Activated naive CD4-positive, alpha-beta T cell treated with anti-CD3 and anti-CD28 coated beads, Interleukin-2, amount 50 U/mL, for 16 hours (primary cell): ENCODE measurements at regions not wholly inside any gene's neighbourhood (a gene's known extent, or its start where the extent isn't known, plus 50 kb on each side); places are given as distances from the start of the nearest gene placed in this dataset.
"Not testable (repeated sequence)": the region's sequence is repeated elsewhere in the genome, so short reads cannot be mapped to it uniquely, and the experiment has no call there.

Experiments used
- DNase-seq: peaks from one replicate; pipeline ENCODE4 v3.0.0-alpha.2; 2020

DNA sequence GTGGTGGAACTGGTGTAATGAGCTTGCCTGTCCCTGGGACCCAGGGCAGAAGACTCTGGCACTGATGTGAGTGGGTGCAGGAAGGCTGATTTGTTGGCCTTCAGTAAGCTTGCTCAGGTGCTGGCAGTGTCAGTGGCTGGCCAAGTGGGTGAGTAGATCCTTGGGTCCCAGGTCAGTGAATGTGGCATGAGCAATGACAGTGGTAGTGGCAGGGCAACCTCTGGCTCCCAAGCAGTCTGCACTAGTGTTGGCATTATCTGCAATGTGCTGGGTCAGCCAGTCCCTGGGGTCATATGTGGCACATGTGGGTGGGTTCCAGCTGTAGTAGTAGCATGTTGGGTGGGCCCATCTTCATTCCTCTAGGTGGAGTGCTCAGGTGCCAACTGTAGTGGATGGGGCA, 640.9 kb upstream of the GRM3 start:
- no peak for DNase-seq

DNA sequence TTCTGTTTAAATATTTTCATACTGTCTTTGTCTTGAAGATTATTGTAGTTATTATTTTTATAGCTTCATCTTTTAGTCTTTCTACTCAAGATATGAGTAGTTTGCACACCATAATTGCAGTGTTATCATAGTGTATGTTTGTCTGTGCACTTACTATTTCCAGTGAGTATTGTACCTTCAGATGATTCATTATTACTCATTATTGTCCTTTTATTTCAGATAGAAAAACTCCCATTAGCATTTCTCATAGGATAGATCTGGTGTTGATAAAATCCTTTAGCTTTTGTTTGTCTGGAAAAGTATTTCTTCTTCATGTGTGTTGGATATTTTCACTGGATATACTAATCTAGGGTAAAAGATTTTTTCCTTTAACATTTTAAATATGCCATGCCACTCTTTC, 646.2 kb upstream of the GRM3 start:
- no peak for DNase-seq

DNA sequence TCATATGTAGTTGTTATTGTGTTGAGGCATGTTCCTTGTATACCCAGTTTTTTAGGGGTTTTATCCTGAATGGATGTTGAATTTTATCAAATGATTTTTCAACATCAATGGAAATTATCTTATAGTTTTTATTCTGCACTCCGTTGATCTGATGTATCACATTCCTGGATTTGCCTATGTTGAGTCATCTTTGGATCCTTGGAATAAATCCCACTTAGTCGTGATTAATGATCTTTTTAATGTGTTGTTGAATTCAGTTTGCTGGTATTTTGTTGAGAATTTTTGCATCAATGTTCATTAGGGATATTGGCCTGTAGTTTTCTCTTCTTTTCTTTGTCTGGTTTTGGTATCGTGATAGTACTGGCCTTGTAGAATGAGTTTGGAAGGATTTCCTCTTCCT, 648.6 kb upstream of the GRM3 start:
- no peak for DNase-seq

- no peak for DNase-seq
Measured at GRCh38 chr7:85980740-85981139, 663.0 kb upstream of the GRM3 start.

DNA sequence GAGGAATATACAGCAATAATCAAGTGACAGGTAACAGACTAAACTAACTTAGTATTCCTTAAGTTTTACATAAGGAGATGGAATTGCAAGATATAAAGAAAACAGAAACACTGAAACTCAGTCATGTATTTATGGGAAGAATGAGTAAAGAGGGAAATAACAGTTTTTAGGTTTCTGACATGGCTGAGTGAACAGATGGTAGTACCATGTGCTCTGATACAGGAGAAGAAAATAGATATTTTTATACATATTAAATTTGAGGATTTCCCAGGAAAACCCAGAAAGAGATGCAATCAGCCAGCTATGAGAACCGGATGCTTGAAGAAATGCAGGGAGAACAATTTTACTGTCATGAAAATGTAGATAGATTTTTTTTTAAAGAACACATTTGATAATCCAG, 669.5 kb upstream of the GRM3 start:
- no peak for DNase-seq

GRCh38 chr7:85972504-85973141, 671.1 kb upstream of the GRM3 start:
- no peak for DNase-seq

DNA sequence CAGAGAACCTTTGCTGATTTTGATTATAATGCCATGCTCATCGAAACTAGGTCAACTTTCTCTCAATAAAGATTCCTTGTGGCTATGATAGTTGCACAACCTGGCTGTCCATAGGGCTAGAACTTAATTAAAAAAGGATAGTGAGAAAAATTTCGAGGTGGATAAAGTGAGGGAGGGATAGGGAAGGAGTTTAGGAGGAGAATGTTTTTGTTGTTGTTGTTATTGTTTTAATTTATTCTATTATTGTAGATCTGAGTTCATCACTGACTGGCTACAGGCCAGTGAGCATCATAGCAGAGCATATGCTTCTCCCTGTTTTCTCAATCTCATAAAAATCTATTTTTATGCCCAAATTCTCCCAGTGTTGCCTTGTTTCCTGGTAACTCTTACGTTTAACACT, 688.7 kb upstream of the GRM3 start:
- no peak for DNase-seq

- no peak for DNase-seq
Measured at GRCh38 chr7:85950871-85951270, 692.8 kb upstream of the GRM3 start.

- no peak for DNase-seq
Measured at GRCh38 chr7:85950418-85950817, 693.3 kb upstream of the GRM3 start.

GRCh38 chr7:85947767-85948166, 695.9 kb upstream of the GRM3 start:
- DNase-seq, result no peak

- DNase-seq, result no peak
Measured at GRCh38 chr7:85940798-85941197, 702.9 kb upstream of the GRM3 start.

- no peak for DNase-seq
Measured at GRCh38 chr7:85931919-85932318, 711.8 kb upstream of the GRM3 start.

GRCh38 chr7:85928500-85928899, 715.2 kb upstream of the GRM3 start:
- DNase-seq, result no peak

- no peak for DNase-seq
Measured at GRCh38 chr7:85927226-85927625, 716.5 kb upstream of the GRM3 start.

DNA sequence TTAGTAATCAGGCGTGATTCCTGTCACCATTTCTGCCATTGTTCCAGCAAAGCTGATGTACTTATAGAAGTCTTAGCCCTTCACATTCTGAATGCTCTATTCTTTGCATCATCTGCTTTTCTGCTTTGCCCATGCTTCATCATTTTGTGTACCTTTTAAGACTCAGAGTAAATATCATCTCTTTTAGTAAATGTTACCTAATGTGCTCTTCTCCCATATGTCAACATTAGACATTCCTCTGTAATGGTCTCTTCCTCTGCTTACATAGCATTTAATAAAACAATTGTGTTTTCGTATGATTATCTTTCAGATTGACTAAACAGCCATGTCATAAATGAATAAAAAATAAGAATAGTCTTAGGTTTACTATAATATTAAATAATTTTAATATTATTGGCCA, 719.6 kb upstream of the GRM3 start:
- DNase-seq, result no peak

DNA sequence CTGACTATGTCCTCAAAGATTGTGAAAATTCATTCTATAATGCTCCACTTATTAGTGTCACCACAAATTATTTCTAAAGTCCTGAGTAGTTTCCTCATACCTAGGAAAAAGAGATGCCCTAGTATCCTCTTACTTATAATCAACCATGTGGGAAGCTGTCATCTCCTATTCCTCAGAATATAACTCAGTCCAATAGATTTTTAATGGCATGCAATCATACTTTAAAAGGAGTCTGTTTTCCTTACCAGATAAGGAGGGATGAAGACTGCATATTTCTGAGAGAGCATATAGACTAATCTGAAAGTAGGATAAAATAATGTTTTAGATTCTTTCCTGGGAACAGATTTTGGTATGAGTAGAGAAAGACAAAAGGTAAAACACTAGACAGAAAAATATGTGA, 727.7 kb upstream of the GRM3 start:
- no peak for DNase-seq

- DNase-seq, result no peak
Measured at GRCh38 chr7:85914437-85914836, 727.6 kb upstream of the SEMA3D start.

- DNase-seq, result no peak
Measured at GRCh38 chr7:85908051-85908450, 721.2 kb upstream of the SEMA3D start.

- no peak for DNase-seq
Measured at GRCh38 chr7:85897967-85898366, 711.1 kb upstream of the SEMA3D start.

- no peak for DNase-seq
Measured at GRCh38 chr7:85896531-85896930, 709.7 kb upstream of the SEMA3D start.

DNA sequence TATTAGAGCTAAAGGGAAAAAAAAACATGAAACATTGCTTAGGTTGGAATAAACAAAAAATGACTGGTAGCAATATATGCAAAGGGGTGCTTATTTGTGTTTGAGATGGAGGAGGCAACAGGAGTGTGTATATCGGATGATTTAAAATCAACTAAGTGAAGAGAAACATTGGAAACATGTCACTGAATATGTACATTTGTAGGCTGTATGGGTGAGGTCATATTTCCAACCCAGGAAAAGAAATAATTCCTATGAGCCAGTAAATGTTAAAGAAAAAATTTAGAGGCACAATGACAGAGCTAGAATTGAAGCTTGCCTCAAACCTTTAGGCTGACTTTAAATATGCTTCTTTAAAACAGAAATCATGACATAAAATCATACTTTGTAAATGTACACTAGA, 709.0 kb upstream of the SEMA3D start:
- no peak for DNase-seq

GRCh38 chr7:85891900-85892299, 705.0 kb upstream of the SEMA3D start:
- not testable (repeated sequence) for DNase-seq

DNA sequence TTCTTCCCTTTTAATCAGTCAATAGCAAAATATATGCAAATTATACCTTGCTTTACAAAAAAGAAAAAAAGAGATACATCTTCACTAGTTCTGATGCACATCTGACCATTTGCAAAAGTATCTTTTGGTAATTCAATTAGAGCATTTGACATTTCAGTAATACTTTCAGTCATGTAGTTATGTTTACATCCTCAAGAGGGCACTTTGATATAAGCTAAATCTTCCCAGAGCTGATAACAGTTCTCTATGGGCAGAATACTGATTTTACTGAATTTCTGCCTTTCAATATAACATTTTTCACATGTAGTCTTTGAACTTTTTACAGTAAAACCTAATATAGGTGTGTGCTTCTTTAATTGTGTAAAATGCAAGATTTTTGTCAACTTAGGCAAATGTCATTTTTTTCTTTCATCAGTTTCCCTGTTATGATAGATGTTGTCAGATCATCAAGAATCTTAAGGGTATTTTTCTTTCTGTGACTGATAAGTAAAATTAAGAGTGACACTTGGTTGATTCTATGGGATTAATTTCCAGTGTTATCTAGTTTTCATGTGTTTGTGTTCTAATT, 703.5 kb upstream of the SEMA3D start:
- DNase-seq, result no peak

DNA sequence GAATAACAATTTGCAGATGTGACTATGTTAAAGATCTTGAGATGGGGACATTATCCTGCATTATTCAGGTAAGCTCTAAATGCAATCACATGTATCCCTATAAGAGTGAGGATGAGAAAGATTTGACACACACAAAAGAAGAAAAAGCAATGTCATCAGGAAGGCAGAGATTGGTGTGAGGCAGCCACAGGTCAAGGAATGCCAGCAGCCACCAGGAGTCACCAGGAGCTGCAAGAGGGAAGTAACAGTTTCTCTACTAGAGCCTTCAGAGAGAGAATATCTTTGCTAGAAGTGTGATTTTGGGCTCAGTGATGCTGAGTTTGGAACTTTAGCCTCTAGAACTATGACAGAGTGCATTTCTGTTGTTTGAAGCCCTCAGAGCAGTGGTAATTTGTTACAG, 700.3 kb upstream of the SEMA3D start:
- no peak for DNase-seq

DNA sequence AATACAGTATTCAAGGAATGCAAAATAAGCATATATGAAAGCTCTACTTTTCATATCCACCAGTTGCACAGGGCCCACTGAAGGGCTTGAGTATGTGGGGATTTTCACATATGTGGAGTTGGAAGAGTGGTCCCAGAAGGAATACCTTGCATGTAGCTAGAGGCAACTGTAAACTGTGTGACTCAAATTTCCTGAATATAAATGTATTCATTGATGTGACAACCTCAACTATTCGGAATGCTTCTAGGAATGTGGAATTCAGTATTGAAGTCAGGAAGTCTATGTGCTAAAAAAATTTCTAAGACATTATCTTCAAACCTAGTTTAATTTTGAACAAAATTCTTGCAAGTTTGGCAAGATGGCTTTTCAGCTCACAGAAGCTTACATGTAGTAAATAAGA, 695.5 kb upstream of the SEMA3D start:
- DNase-seq, result no peak
